GM15510 (cell line): ENCODE measurements at regions not wholly inside any gene's neighbourhood (a gene's known extent, or its start where the extent isn't known, plus 50 kb on each side); places are given as distances from the start of the nearest gene placed in this dataset.

Experiments used
- POLR2A ChIP-seq: IDR thresholded peaks from 3 replicates; pipeline ENCODE4 v1.6.1; 2011; ENCODE audit warnings: borderline replicate concordance; ENCODE audit not compliant: insufficient read length; ENCODE audit errors: extremely low read depth

DNA sequence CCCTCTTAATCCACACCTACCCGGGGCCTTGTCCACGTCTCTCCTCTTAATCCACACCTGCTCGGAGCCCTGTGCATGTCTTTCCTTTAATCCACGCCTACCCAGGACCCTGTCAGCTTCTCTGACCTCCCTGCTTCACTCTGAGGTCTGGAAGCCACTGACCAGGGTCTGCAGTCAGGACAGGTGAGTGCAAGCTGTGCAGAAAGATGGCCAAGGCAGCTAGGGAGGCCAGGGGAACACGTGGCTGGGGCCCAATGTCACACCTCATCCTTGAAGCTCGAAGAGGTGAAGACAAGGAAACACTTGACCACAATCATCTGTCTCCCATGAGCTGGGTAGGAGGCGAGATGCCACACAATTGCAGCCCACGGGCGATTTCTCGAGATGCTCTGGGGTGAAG lies 1516.9 kb downstream of the BRD1 start:
- TF ChIP-seq POLR2A = no peak

- TF ChIP-seq POLR2A = no peak
Measured at GRCh38 chr22:48310289-48310688, 1517.4 kb downstream of the BRD1 start.

GRCh38 chr22:48309836-48310235 lies 1517.8 kb downstream of the BRD1 start:
- TF ChIP-seq POLR2A = no peak

DNA sequence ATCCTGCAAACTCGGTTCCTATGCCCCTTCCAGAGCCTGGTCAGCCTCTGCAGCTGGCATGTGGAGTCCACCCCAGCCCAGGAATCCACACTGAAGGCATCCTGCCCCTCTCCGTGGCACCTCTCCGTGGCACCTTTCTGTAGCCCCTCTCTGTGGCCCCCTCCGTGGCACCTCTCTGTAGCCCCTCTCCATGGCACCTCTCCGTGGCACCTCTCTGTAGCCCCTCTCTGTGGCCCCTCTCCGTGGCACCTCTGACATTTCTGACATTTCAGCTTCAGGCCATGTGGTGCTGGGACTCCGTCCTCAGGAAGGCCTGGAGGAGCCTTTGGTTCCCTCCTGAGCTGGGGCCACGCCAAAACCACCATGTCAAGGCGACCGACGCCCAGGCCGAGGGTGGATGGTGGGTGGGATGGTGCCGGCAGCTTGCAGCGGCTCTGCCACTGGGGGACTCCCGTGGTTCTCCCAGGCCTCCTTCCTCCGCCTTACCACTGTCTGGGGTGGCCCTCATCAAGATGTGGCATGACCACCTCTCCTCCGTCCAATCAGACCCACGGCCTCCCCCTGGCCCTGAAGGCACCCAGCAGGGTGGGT lies 1518.5 kb downstream of the BRD1 start:
- TF ChIP-seq POLR2A = no peak

- no peak for TF ChIP-seq POLR2A
Measured at GRCh38 chr22:48307931-48308330, 1519.7 kb downstream of the BRD1 start.

- no peak for TF ChIP-seq POLR2A
Measured at GRCh38 chr22:48306785-48307510, 1520.7 kb downstream of the BRD1 start.

GRCh38 chr22:48306284-48306683 lies 1521.4 kb downstream of the BRD1 start:
- TF ChIP-seq POLR2A = no peak

DNA sequence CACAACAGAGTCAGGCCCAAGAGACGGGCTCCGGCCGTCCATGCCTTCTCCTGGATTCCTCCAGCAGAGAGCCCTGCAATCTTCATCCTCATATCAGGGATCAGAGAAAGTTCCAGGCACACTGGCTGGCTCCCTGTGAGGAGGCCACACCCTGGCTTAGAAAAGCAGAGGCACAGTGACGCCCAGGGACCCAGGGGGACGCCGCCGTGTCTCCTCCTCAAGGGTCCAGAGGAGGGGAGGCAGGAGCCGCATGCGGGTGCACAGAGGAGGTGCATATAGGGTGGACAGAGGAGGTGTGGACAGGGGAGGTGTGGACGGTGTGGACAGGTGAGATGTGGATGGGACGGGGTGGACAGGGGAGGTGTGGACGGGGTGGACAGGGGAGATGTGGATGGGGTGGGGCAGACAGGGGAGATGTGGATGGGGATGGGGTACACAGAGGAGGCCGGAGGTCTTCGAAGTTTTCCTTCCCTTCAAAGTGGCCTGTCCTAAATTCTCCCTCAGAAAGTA lies 1521.9 kb downstream of the BRD1 start:
- TF ChIP-seq POLR2A = no peak

GRCh38 chr22:48303369-48303725 lies 1524.3 kb downstream of the BRD1 start:
- TF ChIP-seq POLR2A = no peak

DNA sequence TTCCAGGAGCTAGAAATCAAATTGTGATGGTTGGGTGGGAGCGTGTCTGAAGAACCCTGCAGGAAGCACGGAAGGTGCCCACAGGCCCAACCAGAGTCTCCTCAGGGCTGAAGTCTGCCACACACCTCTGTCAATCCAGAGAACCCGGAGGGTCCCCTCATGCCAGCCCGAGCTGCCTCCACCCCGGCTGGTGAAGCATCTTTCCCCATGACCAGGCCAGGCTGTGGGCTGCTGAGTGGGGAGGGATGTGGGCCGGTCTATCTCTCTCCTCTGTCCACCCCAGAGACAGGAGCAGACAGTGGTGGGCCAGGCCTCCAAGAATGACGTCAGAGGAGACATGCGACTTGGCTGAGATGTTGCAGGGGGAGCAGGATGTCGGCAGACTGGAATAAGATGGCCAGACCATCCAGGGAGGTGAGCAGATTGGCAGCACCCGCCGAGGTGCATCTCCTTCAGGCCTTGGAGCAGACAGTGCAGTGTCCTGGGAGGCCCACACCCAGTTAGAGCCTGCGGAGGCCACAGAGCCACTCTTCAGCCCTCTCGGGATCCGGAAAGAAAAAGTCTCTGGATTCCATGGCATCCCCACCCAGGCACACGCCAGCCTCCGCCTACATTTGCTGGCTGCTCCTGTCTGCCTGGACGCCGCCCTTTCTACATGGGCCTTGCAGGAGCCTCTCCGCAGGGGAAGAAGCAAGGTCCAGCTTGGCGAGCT lies 1524.9 kb downstream of the BRD1 start:
- TF ChIP-seq POLR2A = no peak

GRCh38 chr22:48301908-48302307 lies 1525.8 kb downstream of the BRD1 start:
- no peak for TF ChIP-seq POLR2A

- TF ChIP-seq POLR2A = no peak
Measured at GRCh38 chr22:48301421-48301820, 1526.3 kb downstream of the BRD1 start.

GRCh38 chr22:48300877-48301276 lies 1526.8 kb downstream of the BRD1 start:
- no peak for TF ChIP-seq POLR2A

- TF ChIP-seq POLR2A = no peak
Measured at GRCh38 chr22:48299801-48300200, 1527.9 kb downstream of the BRD1 start.

DNA sequence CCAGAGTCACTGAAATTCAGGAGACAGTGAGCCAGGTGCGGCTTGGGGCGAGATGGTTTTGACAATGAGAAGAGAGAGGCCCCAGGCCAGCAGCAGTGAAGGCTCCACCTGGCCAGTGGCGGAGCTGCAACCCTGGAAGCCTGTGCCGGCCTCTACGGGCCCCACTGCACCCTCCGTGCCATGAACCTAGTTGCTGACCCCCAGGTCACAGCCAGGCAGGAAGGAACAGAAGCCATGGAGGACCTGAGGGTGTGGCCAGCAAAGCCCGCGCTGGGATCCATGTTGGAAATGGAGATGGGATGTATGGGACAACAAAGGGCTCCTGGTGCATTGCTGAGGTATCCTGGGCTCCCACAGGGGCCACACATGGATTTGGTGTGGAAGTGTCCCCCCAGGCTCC lies 1528.5 kb downstream of the BRD1 start:
- TF ChIP-seq POLR2A = no peak

- TF ChIP-seq POLR2A = no peak
Measured at GRCh38 chr22:48297296-48297695, 1530.4 kb downstream of the BRD1 start.
